Thyroid gland (tissue), 4 donors: ENCODE measurements at regions not wholly inside any gene's neighbourhood (a gene's known extent, or its start where the extent isn't known, plus 50 kb on each side); places are given as distances from the start of the nearest gene placed in this dataset.

Source experiments
- POLR2A ChIP-seq, 2 donors: fragments of 450-650 bp; IDR thresholded peaks; one replicate each; pipeline ENCODE4 v1.6.1; 2017; ENCODE audit warnings: antibody characterized with exemption in 2 of 2, mild to moderate bottlenecking in 2 of 2, moderate library complexity in 1 of 2
- TF ChIP-seq, protein P1 (sequence below), 6 experiments: fragments of 200-600 bp in 3 of 6; fragments of 450-650 bp in 3 of 6; sonication (generic) in 3 of 6; IDR thresholded peaks; one replicate each; pipeline ENCODE4 v1.5.1; 2016 to 2019; ENCODE audit warnings: antibody characterized with exemption in 6 of 6, mild to moderate bottlenecking in 2 of 6, inconsistent platforms in 1 of 6, moderate library complexity in 1 of 6

DNA sequence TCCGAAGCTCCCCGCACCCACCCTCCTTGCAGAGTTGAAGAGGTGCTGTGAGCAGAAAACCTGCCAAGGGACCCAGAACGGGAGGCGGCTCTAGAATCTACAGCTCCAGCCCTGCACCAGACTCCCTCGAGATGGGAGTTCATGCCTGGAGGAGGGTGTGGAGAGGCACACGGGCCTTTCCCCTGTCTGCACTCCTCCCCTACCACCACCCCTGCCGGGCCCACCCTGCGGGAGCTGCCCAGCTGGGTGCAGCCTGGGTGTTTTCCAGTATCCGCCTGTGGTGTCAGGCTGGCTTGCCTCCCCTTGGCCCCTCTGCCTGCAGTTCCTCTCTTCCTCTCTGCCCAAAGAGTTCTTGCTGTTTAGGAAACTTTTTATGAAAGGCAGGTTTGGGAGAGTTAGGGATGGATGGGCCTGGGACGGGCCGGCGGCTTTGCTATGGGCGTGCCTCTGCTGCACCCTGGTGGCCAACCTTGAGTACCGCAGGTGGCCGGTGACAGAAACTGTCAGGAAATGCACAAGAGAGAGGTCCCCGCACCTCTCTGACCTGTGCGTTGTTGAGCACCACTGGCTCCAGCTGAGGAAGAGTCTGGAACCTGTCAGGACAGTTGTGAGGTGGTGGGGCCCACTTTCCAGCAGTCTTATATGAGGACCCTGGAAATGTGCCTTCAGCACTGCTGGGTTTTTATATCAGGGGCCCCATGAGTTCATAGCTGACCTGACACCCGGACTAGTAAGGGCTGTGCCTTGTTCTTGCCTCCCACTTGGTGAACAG is 354.1 kb downstream of the SEC14L1 start:
- no peak for TF ChIP-seq POLR2A (IDR thresholded peaks at IDR 0.05)
- TF ChIP-seq, protein P1, sequence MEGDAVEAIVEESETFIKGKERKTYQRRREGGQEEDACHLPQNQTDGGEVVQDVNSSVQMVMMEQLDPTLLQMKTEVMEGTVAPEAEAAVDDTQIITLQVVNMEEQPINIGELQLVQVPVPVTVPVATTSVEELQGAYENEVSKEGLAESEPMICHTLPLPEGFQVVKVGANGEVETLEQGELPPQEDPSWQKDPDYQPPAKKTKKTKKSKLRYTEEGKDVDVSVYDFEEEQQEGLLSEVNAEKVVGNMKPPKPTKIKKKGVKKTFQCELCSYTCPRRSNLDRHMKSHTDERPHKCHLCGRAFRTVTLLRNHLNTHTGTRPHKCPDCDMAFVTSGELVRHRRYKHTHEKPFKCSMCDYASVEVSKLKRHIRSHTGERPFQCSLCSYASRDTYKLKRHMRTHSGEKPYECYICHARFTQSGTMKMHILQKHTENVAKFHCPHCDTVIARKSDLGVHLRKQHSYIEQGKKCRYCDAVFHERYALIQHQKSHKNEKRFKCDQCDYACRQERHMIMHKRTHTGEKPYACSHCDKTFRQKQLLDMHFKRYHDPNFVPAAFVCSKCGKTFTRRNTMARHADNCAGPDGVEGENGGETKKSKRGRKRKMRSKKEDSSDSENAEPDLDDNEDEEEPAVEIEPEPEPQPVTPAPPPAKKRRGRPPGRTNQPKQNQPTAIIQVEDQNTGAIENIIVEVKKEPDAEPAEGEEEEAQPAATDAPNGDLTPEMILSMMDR (IDR thresholded peaks at IDR 0.05), result peak; percentile 93 to 99 (median 98)
